ENCODE measurements at regions not wholly inside any gene's neighbourhood (a gene's known extent, or its start where the extent isn't known, plus 50 kb on each side); places are given as distances from the start of the nearest gene placed in this dataset.

DNA sequence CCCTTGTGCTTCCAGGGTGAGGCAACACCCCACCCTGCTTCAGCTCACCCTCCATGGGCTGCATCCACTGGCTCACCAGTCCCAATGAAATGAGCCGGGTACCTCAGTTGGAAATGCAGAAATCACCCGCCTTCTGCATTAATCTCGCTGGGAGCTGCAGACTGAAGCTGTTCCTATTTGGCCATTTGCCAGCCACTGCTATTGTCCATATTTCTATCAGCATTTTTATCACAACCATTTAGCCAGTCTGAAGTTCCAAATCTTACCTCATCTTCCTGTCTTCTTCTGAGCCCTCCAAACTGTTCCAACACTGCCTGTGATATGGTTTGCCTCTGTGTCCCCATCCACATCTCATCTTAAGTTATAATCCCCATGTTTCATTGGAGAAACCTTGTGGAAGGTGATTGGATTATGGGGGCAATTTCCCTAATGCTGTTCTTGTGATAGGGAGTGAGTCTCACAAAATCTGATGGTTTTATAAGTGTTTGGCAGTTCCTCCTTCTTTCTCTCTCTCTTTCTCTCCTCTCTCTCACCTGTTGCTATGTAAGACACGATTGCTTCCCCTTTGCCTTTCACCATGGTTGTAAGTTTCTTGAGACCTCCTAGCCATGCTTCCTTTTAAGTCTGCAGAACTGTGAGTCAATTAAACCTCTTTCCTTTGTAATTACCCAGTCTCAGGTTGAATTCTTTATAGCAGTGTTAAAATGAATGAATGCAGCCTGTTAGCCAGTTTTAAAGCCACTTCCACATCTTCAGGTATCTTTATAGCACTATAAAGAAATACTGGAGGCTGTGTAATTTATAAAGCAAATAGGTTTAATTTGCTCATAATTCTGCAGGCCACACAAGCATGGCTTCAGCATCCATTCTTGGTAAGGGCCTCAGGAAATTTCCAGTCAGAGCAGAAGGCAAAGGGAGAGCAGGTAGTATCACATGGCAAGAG lies 203.5 kb downstream of the FCRL5 start:
- TF ChIP-seq, protein P1, sequence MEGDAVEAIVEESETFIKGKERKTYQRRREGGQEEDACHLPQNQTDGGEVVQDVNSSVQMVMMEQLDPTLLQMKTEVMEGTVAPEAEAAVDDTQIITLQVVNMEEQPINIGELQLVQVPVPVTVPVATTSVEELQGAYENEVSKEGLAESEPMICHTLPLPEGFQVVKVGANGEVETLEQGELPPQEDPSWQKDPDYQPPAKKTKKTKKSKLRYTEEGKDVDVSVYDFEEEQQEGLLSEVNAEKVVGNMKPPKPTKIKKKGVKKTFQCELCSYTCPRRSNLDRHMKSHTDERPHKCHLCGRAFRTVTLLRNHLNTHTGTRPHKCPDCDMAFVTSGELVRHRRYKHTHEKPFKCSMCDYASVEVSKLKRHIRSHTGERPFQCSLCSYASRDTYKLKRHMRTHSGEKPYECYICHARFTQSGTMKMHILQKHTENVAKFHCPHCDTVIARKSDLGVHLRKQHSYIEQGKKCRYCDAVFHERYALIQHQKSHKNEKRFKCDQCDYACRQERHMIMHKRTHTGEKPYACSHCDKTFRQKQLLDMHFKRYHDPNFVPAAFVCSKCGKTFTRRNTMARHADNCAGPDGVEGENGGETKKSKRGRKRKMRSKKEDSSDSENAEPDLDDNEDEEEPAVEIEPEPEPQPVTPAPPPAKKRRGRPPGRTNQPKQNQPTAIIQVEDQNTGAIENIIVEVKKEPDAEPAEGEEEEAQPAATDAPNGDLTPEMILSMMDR (IDR thresholded peaks at IDR 0.05), result no peak
- no peak for TF ChIP-seq ZFX (IDR thresholded peaks at IDR 0.05; ENCODE audit: borderline replicate concordance)

All from 22Rv1 (cell line).